Parathyroid adenoma (tissue), 2 donors: ENCODE measurements at regions not wholly inside any gene's neighbourhood (a gene's known extent, or its start where the extent isn't known, plus 50 kb on each side); places are given as distances from the start of the nearest gene placed in this dataset.

Source experiments
- H2AFZ ChIP-seq: fragments of 300-600 bp; sonication (generic); one replicate; pipeline ENCODE4 v1.7.0; 2017; ENCODE audit warnings: antibody characterized with exemption, mild to moderate bottlenecking
- H3K27ac ChIP-seq: fragments of 300-600 bp; sonication (generic); one replicate; pipeline ENCODE4 v1.7.0; 2017
- H3K27me3 ChIP-seq: fragments of 300-600 bp; sonication (generic); one replicate; pipeline ENCODE4 v1.7.0; 2017; ENCODE audit warnings: low read length; ENCODE audit not compliant: control insufficient read depth, insufficient read depth
- H3K36me3 ChIP-seq: fragments of 300-600 bp; sonication (generic); one replicate; pipeline ENCODE4 v1.7.0; 2017; ENCODE audit warnings: low read length; ENCODE audit not compliant: control insufficient read depth, insufficient read depth
- H3K4me1 ChIP-seq: fragments of 300-600 bp; sonication (generic); one replicate; pipeline ENCODE4 v1.7.0; 2017; ENCODE audit warnings: control low read depth
- H3K4me2 ChIP-seq: fragments of 300-600 bp; sonication (generic); one replicate; pipeline ENCODE4 v1.7.0; 2017; ENCODE audit warnings: low read length
- H3K4me3 ChIP-seq: fragments of 300-600 bp; sonication (generic); one replicate; pipeline ENCODE4 v1.7.0; 2017; ENCODE audit warnings: low read depth, low read length
- H3K79me2 ChIP-seq: fragments of 300-600 bp; sonication (generic); one replicate; pipeline ENCODE4 v1.7.0; 2017; ENCODE audit warnings: control low read depth
- H3K9ac ChIP-seq: fragments of 300-600 bp; sonication (generic); one replicate; pipeline ENCODE4 v1.7.0; 2017; ENCODE audit warnings: mild to moderate bottlenecking
- H3K9me3 ChIP-seq: fragments of 300-600 bp; sonication (generic); one replicate; pipeline ENCODE4 v1.7.0; 2017; ENCODE audit warnings: low read length; ENCODE audit not compliant: control insufficient read depth
- TF ChIP-seq, protein P1 (sequence below): fragments of 300-600 bp; sonication (generic); IDR thresholded peaks from one replicate; pipeline ENCODE4 v1.7.0; 2017; ENCODE audit warnings: antibody characterized with exemption, mild to moderate bottlenecking
- donor health status: primary hyperparathyroidism.

DNA sequence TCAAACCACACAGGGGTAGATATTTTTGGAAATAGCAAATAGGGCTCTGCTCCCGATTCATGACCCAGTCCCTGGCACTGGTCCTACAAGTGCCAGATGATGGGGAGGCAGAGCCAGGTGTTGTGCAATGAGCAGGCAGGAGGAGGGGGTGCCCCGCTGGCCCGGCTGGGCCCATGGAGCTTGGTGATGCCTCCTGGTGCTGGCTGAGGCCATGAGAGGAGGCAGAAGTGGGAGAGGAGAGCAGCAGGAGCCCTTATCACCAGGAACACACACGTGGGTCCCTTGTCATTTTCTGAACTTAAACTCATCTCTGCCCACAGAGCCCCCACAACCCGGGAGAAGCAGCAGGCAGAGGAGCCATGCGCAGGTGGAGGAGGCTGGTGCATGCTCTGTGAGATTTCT is 90.5 kb upstream of the MAPK4 start:
- Histone ChIP-seq H3K79me2 (no peaks in the 10 kb centered on the region), H3K4me3 (no peak overlapping the region), H3K9me3 (no peaks in the 10 kb centered on the region), H2AFZ (no peak overlapping the region), H3K27me3 (no peaks in the 10 kb centered on the region), H3K9ac (no peak overlapping the region), H3K4me1 (no peaks in the 10 kb centered on the region), H3K27ac (no peak overlapping the region), H3K36me3 (no peaks in the 10 kb centered on the region), H3K4me2 (no peak overlapping the region)
- TF ChIP-seq, protein P1, sequence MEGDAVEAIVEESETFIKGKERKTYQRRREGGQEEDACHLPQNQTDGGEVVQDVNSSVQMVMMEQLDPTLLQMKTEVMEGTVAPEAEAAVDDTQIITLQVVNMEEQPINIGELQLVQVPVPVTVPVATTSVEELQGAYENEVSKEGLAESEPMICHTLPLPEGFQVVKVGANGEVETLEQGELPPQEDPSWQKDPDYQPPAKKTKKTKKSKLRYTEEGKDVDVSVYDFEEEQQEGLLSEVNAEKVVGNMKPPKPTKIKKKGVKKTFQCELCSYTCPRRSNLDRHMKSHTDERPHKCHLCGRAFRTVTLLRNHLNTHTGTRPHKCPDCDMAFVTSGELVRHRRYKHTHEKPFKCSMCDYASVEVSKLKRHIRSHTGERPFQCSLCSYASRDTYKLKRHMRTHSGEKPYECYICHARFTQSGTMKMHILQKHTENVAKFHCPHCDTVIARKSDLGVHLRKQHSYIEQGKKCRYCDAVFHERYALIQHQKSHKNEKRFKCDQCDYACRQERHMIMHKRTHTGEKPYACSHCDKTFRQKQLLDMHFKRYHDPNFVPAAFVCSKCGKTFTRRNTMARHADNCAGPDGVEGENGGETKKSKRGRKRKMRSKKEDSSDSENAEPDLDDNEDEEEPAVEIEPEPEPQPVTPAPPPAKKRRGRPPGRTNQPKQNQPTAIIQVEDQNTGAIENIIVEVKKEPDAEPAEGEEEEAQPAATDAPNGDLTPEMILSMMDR = no peak

DNA sequence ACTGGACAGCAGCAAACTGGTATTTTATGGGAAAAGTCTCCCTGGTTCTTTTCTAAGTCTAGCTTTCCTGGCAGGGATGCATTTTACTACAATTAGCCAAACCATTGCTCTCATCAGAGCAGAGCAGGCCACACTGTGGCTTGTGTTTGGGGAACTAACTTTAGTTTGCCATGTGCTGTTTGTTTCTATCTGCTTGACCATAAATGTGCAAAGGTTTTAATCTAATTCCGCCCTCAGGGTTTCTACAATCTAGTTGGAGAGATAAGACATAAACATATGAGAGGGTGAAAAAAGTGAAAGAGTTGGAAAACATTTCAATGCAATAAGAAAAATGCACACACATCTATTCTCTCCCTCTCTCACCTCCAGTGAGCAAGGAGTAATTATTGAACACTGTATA is 86.9 kb upstream of the MAPK4 start:
- no peak overlapping the region for H3K4me2 ChIP-seq
- H3K9ac ChIP-seq = no peak overlapping the region
- no peak overlapping the region for H2AFZ ChIP-seq
- no peaks in the 10 kb centered on the region for H3K9me3 ChIP-seq
- no peak overlapping the region for H3K27ac ChIP-seq
- H3K36me3 ChIP-seq = no peaks in the 10 kb centered on the region
- no peaks in the 10 kb centered on the region for H3K27me3 ChIP-seq
- no peaks in the 10 kb centered on the region for H3K79me2 ChIP-seq
- H3K4me1 ChIP-seq = no peaks in the 10 kb centered on the region
- H3K4me3 ChIP-seq = no peak overlapping the region
- TF ChIP-seq, protein P1 = no peak

DNA sequence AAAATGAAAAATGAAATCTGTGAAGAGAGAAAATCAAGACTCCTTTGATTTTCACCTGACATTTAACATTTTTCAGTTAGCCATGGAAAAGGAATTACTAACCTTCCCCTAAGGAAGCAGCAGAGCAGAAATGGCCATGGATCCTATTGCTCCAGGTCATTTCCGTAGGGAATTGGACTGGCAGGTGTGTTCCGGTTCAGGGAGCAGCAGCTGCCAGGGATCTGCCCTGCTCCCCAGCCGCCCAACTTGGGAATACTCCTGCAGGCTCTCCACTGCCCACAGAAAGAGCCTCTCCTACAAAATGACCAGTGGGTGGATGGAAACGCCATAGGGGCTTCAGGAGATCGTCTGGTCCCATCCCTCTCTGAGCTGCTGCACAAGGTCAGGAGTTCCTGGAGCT is 86.0 kb upstream of the MAPK4 start:
- Histone ChIP-seq H3K9ac (no peak overlapping the region), H3K36me3 (no peaks in the 10 kb centered on the region), H3K4me1 (no peaks in the 10 kb centered on the region), H2AFZ (no peak overlapping the region), H3K79me2 (no peaks in the 10 kb centered on the region), H3K4me2 (no peak overlapping the region), H3K27me3 (no peaks in the 10 kb centered on the region), H3K9me3 (no peaks in the 10 kb centered on the region), H3K27ac (no peak overlapping the region), H3K4me3 (no peak overlapping the region)
- TF ChIP-seq, protein P1 = no peak

DNA sequence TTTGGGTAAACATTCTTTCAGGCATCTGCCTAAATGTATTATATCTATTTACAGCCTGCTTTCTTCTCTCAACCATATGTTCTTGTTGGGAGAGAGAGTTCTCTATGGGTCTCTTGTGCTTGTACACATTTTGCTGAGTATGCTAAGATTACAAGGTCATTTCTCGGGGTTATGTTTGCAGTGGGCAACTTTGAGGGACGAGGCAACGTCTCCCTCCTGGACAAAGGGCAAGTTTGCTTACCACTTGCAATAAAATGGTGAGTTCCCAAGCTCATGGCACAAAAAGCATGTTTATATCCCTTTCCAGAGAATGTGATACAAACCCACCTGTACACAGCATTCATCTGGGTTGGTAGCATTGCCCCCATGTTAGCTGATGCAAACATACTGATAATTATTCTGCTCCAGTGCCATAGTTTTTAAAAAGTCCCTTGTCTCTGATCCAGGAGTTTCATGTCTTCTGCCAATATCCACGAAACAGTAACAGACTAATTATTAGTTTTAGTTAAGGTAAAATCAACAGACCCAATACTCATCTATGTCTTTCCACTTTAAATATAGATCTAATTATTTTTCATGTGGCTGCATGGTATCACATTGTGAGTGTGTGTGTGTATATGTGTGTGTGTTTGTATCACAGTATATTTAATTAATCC is 84.2 kb upstream of the MAPK4 start:
- Histone ChIP-seq H3K27me3 (no peaks in the 10 kb centered on the region), H2AFZ (no peak overlapping the region), H3K36me3 (no peaks in the 10 kb centered on the region), H3K9ac (no peak overlapping the region), H3K4me3 (no peak overlapping the region), H3K27ac (no peak overlapping the region), H3K79me2 (no peaks in the 10 kb centered on the region), H3K9me3 (no peaks in the 10 kb centered on the region), H3K4me2 (no peak overlapping the region), H3K4me1 (no peaks in the 10 kb centered on the region)
- TF ChIP-seq, protein P1 = no peak

DNA sequence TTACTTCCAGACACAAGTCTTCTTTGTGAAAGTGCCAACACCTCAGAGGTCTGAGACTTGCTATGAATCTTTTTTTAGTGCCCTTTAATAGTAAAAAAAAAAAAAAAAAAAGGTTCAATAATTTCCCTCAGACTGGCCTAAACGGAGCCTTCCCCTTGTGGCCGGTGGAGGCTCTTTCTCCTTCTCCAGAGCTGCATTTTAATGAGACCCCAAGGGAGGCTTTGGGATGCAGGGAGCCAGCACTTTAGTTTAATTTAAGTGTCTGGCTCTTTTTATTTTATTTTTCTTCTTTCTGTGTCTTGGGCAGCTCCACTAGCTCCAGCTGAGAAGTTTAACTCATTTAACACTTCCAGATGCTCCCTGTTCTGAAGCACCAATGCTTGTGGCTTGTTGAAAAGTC is 67.8 kb upstream of the MAPK4 start:
- TF ChIP-seq, protein P1 = no peak
- Histone ChIP-seq H3K27ac (no peak overlapping the region), H3K9ac (no peak overlapping the region), H3K9me3 (no peaks in the 10 kb centered on the region), H2AFZ (no peak overlapping the region), H3K79me2 (no peaks in the 10 kb centered on the region), H3K4me2 (no peak overlapping the region), H3K27me3 (no peaks in the 10 kb centered on the region), H3K36me3 (no peaks in the 10 kb centered on the region), H3K4me1 (no peaks in the 10 kb centered on the region), H3K4me3 (no peak overlapping the region)
